HG03097 (cell line): ENCODE measurements at regions not wholly inside any gene's neighbourhood (a gene's known extent, or its start where the extent isn't known, plus 50 kb on each side); places are given as distances from the start of the nearest gene placed in this dataset.

Experiments used
- ATAC-seq: cut with Tn5 transposase; IDR thresholded peaks from one replicate; pipeline ENCODE4 v1.9.1; 2021; ENCODE audit not compliant: unreplicated experiment, low FRiP score

GRCh38 chr10:10777723-10778122 lies 239.9 kb upstream of the CELF2 start:
- ATAC-seq, result no peak

- ATAC-seq, result no peak
Measured at GRCh38 chr10:10778959-10779358, 238.7 kb upstream of the CELF2 start.

DNA sequence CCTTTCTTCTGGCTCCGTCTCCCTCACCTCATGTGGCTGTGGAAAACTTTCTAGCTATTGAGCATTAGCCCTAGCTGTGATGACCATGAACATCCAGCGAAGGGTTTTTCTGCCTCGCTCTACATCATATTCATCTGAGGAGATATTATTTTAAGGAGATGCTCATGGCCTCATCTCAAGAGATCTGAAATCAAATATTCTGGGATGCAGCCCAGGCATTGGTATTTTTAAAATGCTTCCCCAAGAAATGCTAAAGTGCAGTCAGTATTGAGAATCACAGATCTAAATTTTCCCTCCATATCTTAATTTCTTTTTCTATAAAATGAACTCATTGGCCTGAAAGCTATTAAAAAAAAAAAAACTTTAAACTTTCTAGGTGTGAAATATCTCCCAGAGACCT lies 238.2 kb upstream of the CELF2 start:
- ATAC-seq, result no peak

- no peak for ATAC-seq
Measured at GRCh38 chr10:10780746-10781145, 236.9 kb upstream of the CELF2 start.

GRCh38 chr10:10782603-10783002 lies 235.1 kb upstream of the CELF2 start:
- ATAC-seq, result no peak

GRCh38 chr10:10785627-10786026 lies 232.0 kb upstream of the CELF2 start:
- ATAC-seq, result no peak

- no peak for ATAC-seq
Measured at GRCh38 chr10:10786109-10787090, 231.3 kb upstream of the CELF2 start.

DNA sequence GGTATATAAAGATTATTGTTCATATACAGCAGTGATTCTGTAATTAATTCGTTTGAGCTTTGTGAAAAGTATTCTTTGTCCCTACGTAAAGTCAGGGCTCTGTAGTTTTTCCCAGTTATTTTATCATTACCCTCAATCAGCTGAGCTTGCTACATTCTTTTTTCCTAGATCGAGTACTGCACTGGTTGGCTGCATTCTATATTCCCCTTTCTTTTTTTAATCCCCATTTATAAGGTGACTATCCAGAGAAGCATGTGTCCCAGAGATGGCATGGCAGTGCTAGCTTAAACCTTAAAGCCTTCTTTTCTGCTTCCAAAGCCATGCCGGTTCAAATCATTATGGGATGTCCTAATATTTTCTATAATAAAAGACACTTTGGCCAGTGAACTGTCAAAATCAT lies 230.1 kb upstream of the CELF2 start:
- no peak for ATAC-seq

DNA sequence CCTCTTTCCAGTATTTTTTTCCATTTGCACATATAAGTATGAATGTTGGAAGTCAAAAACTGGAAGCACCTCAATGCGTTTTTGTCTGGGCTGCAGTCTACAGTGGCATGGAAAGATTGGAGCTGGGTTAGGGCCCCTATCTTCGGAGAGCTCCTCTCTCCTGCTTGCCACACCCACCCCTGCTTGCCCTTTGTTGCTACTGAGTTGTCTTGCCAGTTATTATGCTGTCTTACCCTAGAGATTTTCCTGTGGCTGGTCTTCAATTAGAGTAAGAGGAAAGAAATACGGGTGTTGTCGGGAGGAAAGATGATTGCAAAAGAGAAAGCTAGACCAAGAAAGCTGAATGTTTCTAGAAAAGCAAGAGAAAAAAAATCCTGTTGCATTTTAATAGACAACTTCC lies 228.9 kb upstream of the CELF2 start:
- ATAC-seq, result no peak

- no peak for ATAC-seq
Measured at GRCh38 chr10:10791869-10792268, 225.8 kb upstream of the CELF2 start.

GRCh38 chr10:10792681-10793080 lies 225.0 kb upstream of the CELF2 start:
- no peak for ATAC-seq

DNA sequence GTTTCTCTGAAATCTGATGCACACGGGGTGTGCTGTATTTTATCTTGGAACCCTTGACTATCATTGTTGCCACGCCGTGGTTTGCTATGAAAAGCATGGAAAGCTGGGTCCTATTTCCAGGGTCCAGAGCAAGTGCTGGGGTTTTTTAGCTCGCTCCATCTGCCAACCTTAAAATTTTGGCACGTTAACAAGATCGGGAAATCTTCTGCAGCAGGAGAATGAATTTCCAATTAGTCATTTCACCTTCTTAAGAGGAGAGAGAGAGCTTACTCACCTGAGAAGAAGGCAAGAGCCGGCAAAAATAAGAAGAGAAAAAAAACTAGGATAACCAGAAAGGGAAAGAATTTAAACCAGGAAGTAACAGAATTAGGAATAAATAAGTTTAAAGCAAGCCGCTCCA lies 223.6 kb upstream of the CELF2 start:
- ATAC-seq, result no peak

DNA sequence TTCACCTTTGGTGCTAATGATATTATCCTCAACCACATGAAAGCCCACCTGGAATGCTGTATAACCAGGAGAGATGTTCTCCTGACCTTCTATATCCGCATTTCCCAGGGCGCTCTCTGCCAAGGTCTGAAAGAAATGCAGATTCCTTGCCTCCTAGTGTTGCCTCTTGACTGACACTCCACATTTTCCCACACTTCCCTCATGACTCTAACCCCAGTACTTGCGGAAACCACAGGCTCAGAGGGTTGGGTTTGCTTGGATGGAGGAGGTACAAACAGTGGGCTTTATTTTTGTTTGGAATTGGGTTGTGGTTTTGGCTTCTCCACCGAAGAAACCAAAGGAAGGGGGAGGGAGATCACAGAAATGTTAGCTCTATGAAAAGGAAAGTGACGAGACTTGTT lies 222.9 kb upstream of the CELF2 start:
- no peak for ATAC-seq

DNA sequence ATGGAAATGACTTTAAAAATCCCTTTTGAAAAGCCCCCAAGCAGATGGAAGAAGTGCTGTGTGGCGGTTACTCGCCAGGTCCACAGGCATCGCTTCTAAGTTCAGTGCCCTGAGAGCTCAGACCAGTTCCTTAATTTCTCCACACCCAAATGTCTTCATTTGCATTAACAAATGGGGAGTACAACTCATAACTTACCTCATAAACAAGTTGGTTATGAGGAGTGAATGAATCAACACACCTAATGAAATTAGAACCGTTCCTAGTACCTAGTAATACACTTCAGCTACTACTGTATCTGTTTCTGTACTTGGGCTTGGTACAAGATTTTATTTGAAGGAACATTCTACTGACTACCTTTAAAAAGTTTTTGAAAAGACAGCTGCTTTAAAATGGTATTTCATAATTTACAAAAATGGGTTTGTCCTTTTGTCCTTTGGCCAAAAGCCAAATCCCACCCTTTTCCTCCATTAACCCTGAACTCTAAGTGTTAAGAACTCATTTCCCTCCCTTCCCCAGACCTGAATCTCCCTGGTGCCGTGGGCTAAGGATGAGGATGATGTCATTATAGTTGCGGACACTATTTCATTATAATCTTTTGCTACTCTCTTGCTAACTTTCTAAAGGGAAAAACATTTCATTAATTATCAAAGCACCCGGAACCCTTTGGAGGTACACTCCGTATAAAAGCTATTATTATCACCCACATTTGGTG lies 221.5 kb upstream of the CELF2 start:
- no peak for ATAC-seq

DNA sequence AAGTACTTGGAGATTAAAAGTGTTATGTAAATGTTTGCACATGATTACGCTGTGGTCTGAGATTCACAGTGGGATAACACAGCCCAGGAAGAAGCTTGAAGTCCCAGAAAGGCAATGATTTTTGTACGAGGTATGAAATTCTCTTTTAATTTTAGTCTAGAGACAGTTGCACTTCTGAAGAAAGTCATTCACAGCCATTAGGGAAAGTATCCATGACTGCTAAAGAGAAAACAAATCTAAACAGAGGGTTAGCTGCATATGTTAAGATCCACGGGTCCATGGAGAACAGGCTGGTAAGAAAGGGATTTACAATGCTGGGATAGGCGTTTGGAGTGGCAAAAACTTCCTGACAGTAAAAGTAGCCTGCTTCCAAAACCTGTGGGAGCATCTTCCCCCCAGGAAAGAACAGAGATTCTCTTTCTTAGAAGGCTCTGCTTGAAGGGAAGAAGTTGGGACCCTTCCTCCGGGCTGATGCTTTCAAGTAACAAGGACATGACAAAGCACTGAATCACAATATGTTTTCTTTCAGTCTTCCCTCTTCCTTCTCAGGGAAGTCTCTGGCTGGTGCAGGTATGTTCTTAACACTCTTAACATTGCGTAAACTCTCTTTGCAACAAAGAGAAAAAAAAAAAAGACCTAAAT lies 220.8 kb upstream of the CELF2 start:
- no peak for ATAC-seq

- ATAC-seq, result no peak
Measured at GRCh38 chr10:10797513-10797912, 220.2 kb upstream of the CELF2 start.

DNA sequence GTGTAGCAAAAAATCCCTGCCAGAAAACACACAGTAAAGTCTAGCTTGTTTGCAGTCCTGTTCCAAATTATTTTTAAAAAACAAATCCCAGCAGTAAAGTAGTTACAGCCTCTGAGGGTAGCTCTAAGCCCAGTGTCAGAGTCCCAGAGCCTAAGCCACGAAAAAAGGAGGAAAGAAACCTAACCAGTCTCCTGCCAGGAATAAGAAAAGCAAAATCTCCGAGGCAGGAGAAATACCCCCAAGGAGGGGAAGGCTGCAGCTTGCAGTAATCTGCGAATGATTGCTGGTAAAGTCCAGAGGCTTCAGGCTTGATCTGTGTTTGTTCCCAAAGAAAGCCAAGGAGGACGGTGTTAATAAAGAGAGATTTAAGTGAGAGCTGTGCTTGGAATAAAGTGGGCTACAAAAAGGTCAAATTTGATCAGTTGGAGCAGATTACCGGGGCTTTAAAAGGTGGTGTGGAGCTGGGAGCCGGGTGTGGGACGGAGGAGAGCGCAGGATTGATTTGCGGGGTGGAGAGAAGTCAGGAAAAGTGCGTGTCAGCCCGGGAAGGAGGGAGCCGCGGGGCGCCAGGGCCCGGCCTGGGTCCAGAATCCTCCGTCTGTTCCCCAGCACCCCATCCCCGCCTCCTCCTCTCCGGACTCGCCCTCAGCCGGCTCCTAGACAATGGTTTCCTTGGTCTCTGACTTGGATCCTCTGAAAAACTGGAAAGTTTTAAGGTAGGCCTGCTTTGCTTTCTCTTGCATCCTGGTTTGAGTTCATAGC lies 219.4 kb upstream of the CELF2 start:
- no peak for ATAC-seq

- no peak for ATAC-seq
Measured at GRCh38 chr10:10798864-10799192, 218.8 kb upstream of the CELF2 start.

DNA sequence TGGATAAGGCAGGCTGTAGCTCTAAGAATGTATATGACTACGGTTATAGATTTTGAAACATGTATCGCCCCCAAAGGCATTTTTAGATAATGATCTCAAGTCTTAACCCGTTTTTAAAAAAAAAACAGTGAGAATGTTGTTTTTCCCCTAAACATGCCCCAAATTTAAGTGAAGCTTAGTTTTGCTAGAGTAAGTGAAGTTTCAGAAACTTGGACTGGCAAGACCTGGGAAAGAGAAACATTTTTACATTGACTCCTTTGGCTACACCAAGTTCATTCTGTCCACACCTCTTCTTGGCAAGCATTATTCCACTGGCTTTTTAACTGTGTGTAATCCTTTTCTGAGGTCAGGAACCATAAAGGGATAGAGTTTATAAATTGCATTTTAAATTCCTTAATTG lies 216.7 kb upstream of the CELF2 start:
- ATAC-seq, result no peak

- ATAC-seq, result no peak
Measured at GRCh38 chr10:10803278-10803677, 214.4 kb upstream of the CELF2 start.

GRCh38 chr10:10804061-10804460 lies 213.6 kb upstream of the CELF2 start:
- no peak for ATAC-seq
